H1 (cell line): ENCODE measurements at regions not wholly inside any gene's neighbourhood (a gene's known extent, or its start where the extent isn't known, plus 50 kb on each side); places are given as distances from the start of the nearest gene placed in this dataset.

Experiments used
- CTCF ChIA-PET: fragments of 300-600 bp; sonication (Branson Sonifier 250); formaldehyde crosslinking; loops from one replicate; lab custom pipeline; 2021; ENCODE audit not compliant: partially characterized antibody; lab: Charles Lee
- POLR2A ChIA-PET: fragments of 300-600 bp; sonication (Branson Sonifier 250); formaldehyde crosslinking; loops from one replicate; lab custom pipeline; 2021; ENCODE audit warnings: inconsistent platforms; ENCODE audit not compliant: partially characterized antibody; lab: Charles Lee
- DNase-seq, 2 experiments: peaks; one replicate each; pipeline versions ENCODE4 v3.0.0 to v3.0.0-alpha.2; 2010 to 2022; ENCODE audit warnings: low spot score in 2 of 2, low read depth in 1 of 2, mixed read lengths in 1 of 2
- FAIRE-seq: peaks from 2 replicates; lab custom pipeline; 2011; peaks lifted over from hg19 to GRCh38; lab: Jason Lieb, UNC
- H2AFZ ChIP-seq: 2 replicates; pipeline ENCODE4 v1.8.1; 2012; ENCODE audit warnings: low read length, inconsistent platforms
- H2AK5ac ChIP-seq: 2 replicates; pipeline ENCODE4 v1.6.1; 2013; ENCODE audit warnings: low read depth, low read length
- H2BK120ac ChIP-seq: replicated peaks from 2 replicates; pipeline ENCODE3; 2013; ENCODE audit warnings: low read depth, low read length, inconsistent platforms
- H2BK12ac ChIP-seq: 2 replicates; pipeline ENCODE4 v1.6.1; 2013; ENCODE audit warnings: low read depth, low read length
- H2BK15ac ChIP-seq: 2 replicates; pipeline ENCODE4 v1.6.1; 2013; ENCODE audit warnings: low read length
- H2BK20ac ChIP-seq: 2 replicates; pipeline ENCODE4 v1.6.1; 2013; ENCODE audit warnings: low read length
- H2BK5ac ChIP-seq: 2 replicates; pipeline ENCODE4 v1.6.1; 2013; ENCODE audit warnings: low read depth, low read length
- H3K14ac ChIP-seq: 2 replicates; pipeline ENCODE4 v1.6.1; 2013; ENCODE audit warnings: inconsistent platforms; ENCODE audit not compliant: insufficient read length
- H3K18ac ChIP-seq: 2 replicates; pipeline ENCODE4 v1.6.1; 2013; ENCODE audit warnings: low read length; ENCODE audit errors: extremely low read depth
- H3K23ac ChIP-seq: 2 replicates; pipeline ENCODE4 v1.6.1; 2013; ENCODE audit warnings: inconsistent platforms; ENCODE audit not compliant: insufficient read length
- H3K23me2 ChIP-seq: 2 replicates; pipeline ENCODE4 v1.6.1; 2013; ENCODE audit warnings: low read depth, low read length
- H3K27ac ChIP-seq: 2 replicates; pipeline ENCODE4 v1.6.1; 2011; ENCODE audit warnings: low read depth, low read length, inconsistent platforms
- H3K27me3 ChIP-seq, 4 experiments: replicated peaks in 1 of 4; 1 replicate in 1 of 4; 2 replicates in 3 of 4; pipeline versions ENCODE4 v1.6.1 to v1.8.1; 2011 to 2013; ENCODE audit warnings: low read length in 3 of 4, mild to moderate bottlenecking in 3 of 4, inconsistent platforms in 2 of 4, mixed read lengths in 2 of 4, moderate library complexity in 1 of 4; ENCODE audit not compliant: control insufficient read depth in 3 of 4, insufficient read depth in 3 of 4; ENCODE audit errors: extremely low read depth in 1 of 4
- H3K36me3 ChIP-seq, 4 experiments: 2 replicates each; pipeline versions ENCODE4 v1.6.1 to v1.8.1; 2011 to 2013; ENCODE audit warnings: mild to moderate bottlenecking in 4 of 4, low read length in 3 of 4, moderate library complexity in 2 of 4, control low read depth in 1 of 4, inconsistent platforms in 1 of 4; ENCODE audit not compliant: insufficient read depth in 4 of 4, control insufficient read depth in 2 of 4
- H3K4ac ChIP-seq: replicated peaks from 2 replicates; pipeline ENCODE3; 2013; ENCODE audit warnings: low read length, low read depth, mixed read lengths, inconsistent platforms; ENCODE audit not compliant: insufficient read length
- H3K4me1 ChIP-seq, 4 experiments: replicated peaks in 1 of 4; 1 replicate in 1 of 4; 2 replicates in 3 of 4; pipeline versions ENCODE4 v1.6.1 to v1.8.1; 2011 to 2013; ENCODE audit warnings: low read length in 3 of 4, inconsistent platforms in 2 of 4, mixed read lengths in 1 of 4; ENCODE audit not compliant: insufficient read depth in 4 of 4, control insufficient read depth in 3 of 4
- H3K4me2 ChIP-seq, 2 experiments: 2 replicates each; pipeline versions ENCODE4 v1.6.1 to v1.8.1; 2011 to 2013; ENCODE audit warnings: low read depth in 2 of 2, low read length in 2 of 2, control low read depth in 1 of 2, inconsistent platforms in 1 of 2, mild to moderate bottlenecking in 1 of 2; ENCODE audit not compliant: insufficient read depth in 1 of 2
- H3K4me3 ChIP-seq, 4 experiments: fragments of 200-600, 300-600 bp in 1 of 4; sonication (generic), shearing (Covaris generic), sonication (Bioruptor Twin) in 1 of 4; 2 replicates each; pipeline versions ENCODE4 v1.5.1 to v1.8.1; 2011 to 2016; ENCODE audit warnings: low read length in 4 of 4, low read depth in 3 of 4, control low read depth in 2 of 4, inconsistent platforms in 2 of 4, mild to moderate bottlenecking in 2 of 4, mixed read lengths in 1 of 4, moderate library complexity in 1 of 4; ENCODE audit not compliant: insufficient read depth in 2 of 4; ENCODE audit errors: extremely low read depth in 1 of 4
- H3K56ac ChIP-seq: replicated peaks from 2 replicates; pipeline ENCODE3; 2013; ENCODE audit warnings: low read depth, mild to moderate bottlenecking, mixed read lengths, low read length, inconsistent platforms; ENCODE audit not compliant: insufficient read length
- H3K79me1 ChIP-seq: 2 replicates; pipeline ENCODE4 v1.6.1; 2013; ENCODE audit warnings: low read depth, low read length, control low read depth
- H3K79me2 ChIP-seq, 2 experiments: 2 replicates each; pipeline versions ENCODE4 v1.6.1 to v1.8.1; 2012 to 2013; ENCODE audit warnings: low read length in 2 of 2, mild to moderate bottlenecking in 2 of 2, inconsistent platforms in 1 of 2; ENCODE audit not compliant: insufficient read depth in 2 of 2, control insufficient read depth in 1 of 2
- H3K9ac ChIP-seq, 4 experiments: replicated peaks in 1 of 4; 1 replicate in 1 of 4; 2 replicates in 3 of 4; pipeline versions ENCODE4 v1.6.1 to v1.8.1; 2011 to 2013; ENCODE audit warnings: low read depth in 3 of 4, low read length in 3 of 4, control low read depth in 2 of 4, mild to moderate bottlenecking in 2 of 4, moderate library complexity in 2 of 4, inconsistent platforms in 1 of 4; ENCODE audit errors: extremely low read depth in 1 of 4
- H3K9me3 ChIP-seq, 2 experiments: 2 replicates each; pipeline versions ENCODE4 v1.6.1 to v1.8.1; 2012 to 2013; ENCODE audit warnings: mild to moderate bottlenecking in 2 of 2, moderate library complexity in 2 of 2, control low read depth in 1 of 2, inconsistent platforms in 1 of 2, low read depth in 1 of 2, low read length in 1 of 2, mixed read lengths in 1 of 2; ENCODE audit not compliant: insufficient read depth in 2 of 2
- H4K20me1 ChIP-seq, 2 experiments: replicated peaks in 1 of 2; 2 replicates each; pipeline versions ENCODE3 to v1.8.1; 2011 to 2013; ENCODE audit warnings: inconsistent platforms in 2 of 2, low read length in 2 of 2, mild to moderate bottlenecking in 1 of 2; ENCODE audit not compliant: insufficient read depth in 2 of 2, control insufficient read depth in 1 of 2
- H4K5ac ChIP-seq: 2 replicates; pipeline ENCODE4 v1.6.1; 2013; ENCODE audit warnings: low read length, low read depth, mixed read lengths, inconsistent platforms; ENCODE audit not compliant: insufficient read length
- H4K8ac ChIP-seq: 2 replicates; pipeline ENCODE4 v1.8.0; 2013; ENCODE audit warnings: mild to moderate bottlenecking, moderate library complexity, low read length, inconsistent platforms; ENCODE audit not compliant: insufficient read depth; ENCODE audit errors: extremely low read depth
- H4K91ac ChIP-seq: replicated peaks from 2 replicates; pipeline ENCODE3; 2013; ENCODE audit warnings: low read length, mixed read lengths, inconsistent platforms; ENCODE audit not compliant: insufficient read length
- BCL11A ChIP-seq, 2 experiments: IDR thresholded peaks; one replicate each; pipeline ENCODE4 v1.6.1; 2011; ENCODE audit warnings: low read depth in 2 of 2, low read length in 2 of 2, mild to moderate bottlenecking in 2 of 2
- CBX8 ChIP-seq: fragments of 300-800, 300-1000 bp; sonication (generic); IDR thresholded peaks from 2 replicates; pipeline ENCODE4 v1.7.1; 2016; ENCODE audit warnings: low read depth, low read length, borderline replicate concordance
- CHD2 ChIP-seq: IDR thresholded peaks from 2 replicates; pipeline ENCODE4 v1.6.1; 2012; ENCODE audit warnings: low read length, improper control_type of control experiment
- EP300 ChIP-seq, 2 experiments: IDR thresholded peaks; 1 replicate in 1 of 2; 2 replicates in 1 of 2; pipeline ENCODE4 v1.6.1; 2011 to 2012; ENCODE audit warnings: low read depth in 2 of 2, low read length in 2 of 2, mild to moderate bottlenecking in 2 of 2, borderline replicate concordance in 1 of 2, inconsistent platforms in 1 of 2, moderate library complexity in 1 of 2
- EZH2 ChIP-seq: fragments of 200-600 bp; sonication (generic); IDR thresholded peaks from 2 replicates; pipeline ENCODE4 v1.7.1; 2012; ENCODE audit warnings: low read depth, mild to moderate bottlenecking, moderate library complexity, low read length, inconsistent platforms; ENCODE audit not compliant: severe bottlenecking
- JUN ChIP-seq: IDR thresholded peaks from 2 replicates; pipeline ENCODE4 v1.6.1; 2011; ENCODE audit warnings: low read depth, mild to moderate bottlenecking, improper control_type of control experiment, low read length
- SIN3A ChIP-seq, 2 experiments: IDR thresholded peaks in 1 of 2; conservative IDR thresholded peaks in 1 of 2; 2 replicates each; pipeline ENCODE4 v1.6.1; 2011 to 2012; ENCODE audit warnings: low read length in 2 of 2, improper control_type of control experiment in 1 of 2, low read depth in 1 of 2, mild to moderate bottlenecking in 1 of 2
- WGBS, 2 experiments: shearing (Covaris generic) in 1 of 2; methylation state at CpG; one replicate each; pipeline versions ENCODE4 v1.1.6 to v1.1.7; 2013 to 2015; ENCODE audit warnings: low lambda C conversion rate in 2 of 2, mixed read lengths in 2 of 2, inconsistent platforms in 1 of 2, low coverage in 1 of 2, missing lambda C conversion rate in 1 of 2; ENCODE audit not compliant: insufficient replicate concordance in 2 of 2, insufficient coverage in 1 of 2, insufficient read length in 1 of 2; ENCODE audit errors: extremely low coverage in 1 of 2, missing lambda C conversion rate in 1 of 2; 5-methylcytosine and 5-hydroxymethylcytosine counted together

DNA sequence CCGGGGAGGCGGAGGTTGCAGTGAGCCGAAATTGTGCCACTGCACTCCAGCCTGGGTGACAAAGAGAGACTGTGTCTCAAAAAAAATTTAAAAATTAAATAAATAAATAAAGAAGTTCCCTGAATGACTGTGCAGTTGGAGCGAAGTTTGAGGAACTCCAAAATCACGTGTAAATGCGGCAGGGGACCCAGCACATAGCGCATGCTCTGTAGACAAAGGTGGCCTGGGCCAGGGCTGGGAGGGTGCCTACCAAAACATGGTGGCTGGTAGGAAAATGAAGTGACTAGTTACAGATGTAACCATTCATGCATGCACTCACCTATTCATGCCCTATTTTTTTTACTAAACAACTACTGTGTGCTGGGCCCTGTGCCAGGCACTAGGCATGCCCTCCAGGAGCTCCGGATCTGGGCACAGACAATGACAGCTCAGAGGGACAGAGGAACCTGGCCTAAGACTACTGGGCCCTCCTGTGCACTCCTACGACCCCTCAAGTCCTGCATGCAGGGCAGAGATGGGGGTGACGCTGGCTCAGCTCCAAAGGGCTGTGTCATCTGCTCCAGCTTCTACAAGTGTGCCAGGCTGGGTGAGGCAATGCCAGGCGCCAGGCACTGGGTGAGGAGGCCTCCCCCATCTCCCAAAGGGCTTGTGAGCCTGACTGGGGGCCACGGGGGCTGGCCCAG, 65.3 kb downstream of the RMI2 start:
- Histone ChIP-seq H4K8ac (no peak overlapping the region), H2BK120ac (no peak overlapping the region), H2BK5ac (no peak overlapping the region), H4K5ac (no peak overlapping the region), H3K36me3 (no peaks in the 10 kb centered on the region; a peak in 2 of 8 replicates), H3K27me3 (no peaks in the 10 kb centered on the region), H3K56ac (no peak overlapping the region), H3K27ac (no peak overlapping the region), H3K4me3 (no peak overlapping the region), H3K18ac (no peak overlapping the region), H3K4me1 (peaks cover 0 to 5% (median 0%) of the 10 kb centered on the region in 4 experiments; a peak in 2 of 7 replicates), H2BK15ac (no peak overlapping the region), H3K4ac (no peak overlapping the region), H4K20me1 (peaks cover 0 to 3% of the 10 kb centered on the region in 2 experiments), H3K4me2 (no peak overlapping the region), H4K91ac (no peak overlapping the region), H3K14ac (no peak overlapping the region), H3K9me3 (no peaks in the 10 kb centered on the region), H3K23ac (no peak overlapping the region), H2BK20ac (no peak overlapping the region), H2AFZ (no peak overlapping the region), H3K23me2 (no peaks in the 10 kb centered on the region), H2BK12ac (no peak overlapping the region), H3K79me2 (no peaks in the 10 kb centered on the region), H3K9ac (no peak overlapping the region), H3K79me1 (no peaks in the 10 kb centered on the region), H2AK5ac (no peak overlapping the region)
- DNase-seq, result no peak
- WGBS, 2 experiments, result 91% methylated on average over 12 of the region's 12 CpGs; no CpG with 5 or more reads in 1 of the 2 experiments
- POLR2A ChIA-PET, result interaction anchor here (1.2 kb wide), 1 partner anchor 226 kb away, joined by 4 read pairs; no protein-coding TSS in a partner anchor
- CTCF ChIA-PET, result interaction anchor here (0.6 to 18.3 kb wide), 10 partner anchors 9 to 410 kb away, joined by 3 to 266 read pairs (median 5); no protein-coding TSS in a partner anchor
- no peak for FAIRE-seq
- no peak for TF ChIP-seq BCL11A (IDR thresholded peaks at IDR 0.05; ENCODE audit: low read depth in 2 of 2, low read length in 2 of 2)
- TF ChIP-seq CBX8, result no peak
- TF ChIP-seq JUN, result no peak
- TF ChIP-seq CHD2, result no peak
- no peak for TF ChIP-seq SIN3A (conservative IDR thresholded peaks at IDR 0.05 in 1 of 2, IDR thresholded peaks at IDR 0.05 in 1 of 2; ENCODE audit: low read depth in 1 of 2, low read length in 2 of 2)
- TF ChIP-seq EP300 (IDR thresholded peaks at IDR 0.05; ENCODE audit: borderline replicate concordance in 1 of 2, low read depth in 2 of 2, low read length in 2 of 2), result no peak
- TF ChIP-seq EZH2, result no peak
